A172 (cell line): ENCODE measurements at regions not wholly inside any gene's neighbourhood (a gene's known extent, or its start where the extent isn't known, plus 50 kb on each side); places are given as distances from the start of the nearest gene placed in this dataset.
"Not testable (repeated sequence)": the region's sequence is repeated elsewhere in the genome, so short reads cannot be mapped to it uniquely, and the experiment has no call there.

ENCODE experiments used
- DNase-seq: peaks from one replicate; pipeline ENCODE4 v3.0.0-alpha.2; 2015; ENCODE audit warnings: low spot score

GRCh38 chr12:115898670-115899069 is 378.8 kb downstream of the MED13L start:
- no peak for DNase-seq

GRCh38 chr12:115897729-115898128 is 379.8 kb downstream of the MED13L start:
- no peak for DNase-seq

DNA sequence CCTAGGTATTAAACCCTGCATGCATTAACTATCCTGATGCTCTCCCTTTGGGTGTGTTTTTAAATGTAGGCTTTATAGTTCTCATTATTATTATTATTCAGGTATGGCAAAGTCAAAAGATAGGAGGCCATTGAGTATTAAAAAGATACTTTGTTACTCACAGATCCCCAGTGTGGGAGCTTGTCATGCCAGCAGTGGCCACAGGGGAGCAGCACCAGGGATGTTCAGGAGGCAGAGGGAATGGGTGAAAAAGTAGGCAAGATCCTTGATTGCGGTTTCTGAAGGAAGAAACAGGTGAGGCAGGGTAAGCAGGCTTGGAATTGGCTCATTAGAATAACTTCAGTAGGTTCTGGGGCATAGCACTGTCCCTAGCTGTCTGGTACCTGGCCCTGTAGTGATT is 382.2 kb downstream of the MED13L start:
- no peak for DNase-seq

DNA sequence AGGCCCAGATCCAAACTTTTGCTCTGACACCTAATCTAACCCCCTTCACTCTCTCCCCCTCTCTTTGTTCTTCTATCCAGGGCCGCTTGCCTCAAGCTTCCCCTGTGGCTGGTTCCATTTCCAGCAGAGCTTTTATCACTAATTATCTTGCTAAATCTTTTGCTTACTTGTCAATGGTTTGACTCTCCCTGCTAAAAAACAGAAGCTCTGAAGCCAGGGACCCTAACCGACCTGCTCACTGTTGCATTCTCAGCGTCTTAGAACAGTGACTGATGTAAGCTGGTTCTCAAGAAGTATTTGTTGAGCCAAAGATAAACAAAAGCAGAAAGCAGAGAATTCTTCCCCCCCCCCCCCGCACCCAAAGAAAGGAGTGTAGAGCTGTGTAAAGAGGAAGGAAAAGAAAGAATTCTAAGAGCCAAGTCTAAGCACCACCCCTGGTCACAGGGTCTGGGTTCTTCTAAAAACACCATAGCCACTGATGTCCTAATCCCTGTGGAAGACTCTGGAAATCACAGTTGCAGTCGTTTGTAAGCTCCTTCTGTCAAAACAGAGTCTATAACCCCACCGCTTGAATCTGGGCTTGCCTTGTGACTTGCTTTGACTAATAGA is 385.8 kb downstream of the MED13L start:
- DNase-seq, result no peak

DNA sequence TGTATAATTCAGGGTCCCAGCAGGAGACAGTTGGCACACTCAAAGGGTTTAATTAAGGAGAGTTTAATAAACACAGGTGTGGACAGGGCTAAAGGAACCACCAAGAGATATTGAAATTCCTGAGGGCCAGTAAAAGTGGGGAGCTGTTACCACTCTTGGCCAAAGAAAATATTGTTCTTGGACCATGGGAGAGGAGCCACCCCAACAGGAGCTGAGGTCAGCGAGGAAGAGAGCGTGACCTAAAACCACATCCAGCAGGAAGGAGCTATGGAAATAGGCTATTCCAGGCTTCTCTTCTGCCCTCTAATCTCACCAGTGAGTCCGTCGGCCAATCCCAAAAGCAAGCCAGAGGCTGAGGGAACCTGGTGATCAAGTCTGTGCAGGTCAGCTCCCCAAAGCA is 390.8 kb downstream of the MED13L start:
- DNase-seq, result peak; percentile 13

- DNase-seq, result no peak
Observed at GRCh38 chr12:115885040-115885690, 392.3 kb downstream of the MED13L start.

DNA sequence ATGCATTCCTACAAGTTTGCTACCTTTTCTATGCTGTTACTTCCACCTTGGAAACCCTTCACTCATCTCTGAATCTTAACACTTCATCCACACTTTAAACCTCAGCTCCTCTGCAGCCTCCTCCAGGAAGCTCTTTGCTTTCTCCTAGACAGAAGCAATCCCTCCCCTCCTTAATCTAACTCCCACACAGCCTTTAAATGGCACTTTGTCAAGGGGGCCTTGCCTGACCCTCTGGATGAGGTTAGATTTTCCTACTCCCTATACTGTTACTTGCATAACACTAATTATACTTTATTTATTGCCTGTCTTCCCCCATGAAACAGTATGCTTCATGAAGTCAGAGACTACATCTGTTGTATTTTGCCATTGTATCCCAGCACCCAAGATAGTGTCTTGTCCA is 394.6 kb downstream of the MED13L start:
- no peak for DNase-seq

DNA sequence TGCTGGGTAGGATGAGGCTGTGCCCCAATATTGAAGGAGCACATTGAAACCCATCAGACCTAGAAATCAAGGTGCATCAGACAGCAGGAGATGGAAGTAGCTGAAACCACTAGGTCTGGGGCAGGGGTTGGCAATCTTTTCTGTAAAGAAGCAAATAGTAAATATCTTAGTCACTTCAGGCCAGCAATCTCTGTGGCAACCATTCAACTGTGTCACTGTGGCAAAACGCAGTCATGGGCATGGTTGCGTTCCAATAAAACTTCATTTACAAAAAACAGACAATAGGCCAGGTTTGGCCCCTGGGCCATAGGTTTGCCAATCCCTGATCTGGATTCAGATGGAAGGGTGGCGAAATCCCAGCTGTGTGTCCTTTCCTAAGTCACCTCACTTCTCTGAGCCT is 397.3 kb downstream of the MED13L start:
- DNase-seq, result no peak

GRCh38 chr12:115879354-115879753 is 398.1 kb downstream of the MED13L start:
- DNase-seq, result no peak

- DNase-seq, result no peak
Observed at GRCh38 chr12:115873451-115874082, 403.9 kb downstream of the MED13L start.

GRCh38 chr12:115872919-115873357 is 404.6 kb downstream of the MED13L start:
- no peak for DNase-seq

- no peak for DNase-seq
Observed at GRCh38 chr12:115872212-115872611, 405.3 kb downstream of the MED13L start.

- peak; percentile 13 for DNase-seq
Observed at GRCh38 chr12:115871714-115872113, 405.8 kb downstream of the MED13L start.

- no peak for DNase-seq
Observed at GRCh38 chr12:115870510-115870909, 407.0 kb downstream of the MED13L start.

DNA sequence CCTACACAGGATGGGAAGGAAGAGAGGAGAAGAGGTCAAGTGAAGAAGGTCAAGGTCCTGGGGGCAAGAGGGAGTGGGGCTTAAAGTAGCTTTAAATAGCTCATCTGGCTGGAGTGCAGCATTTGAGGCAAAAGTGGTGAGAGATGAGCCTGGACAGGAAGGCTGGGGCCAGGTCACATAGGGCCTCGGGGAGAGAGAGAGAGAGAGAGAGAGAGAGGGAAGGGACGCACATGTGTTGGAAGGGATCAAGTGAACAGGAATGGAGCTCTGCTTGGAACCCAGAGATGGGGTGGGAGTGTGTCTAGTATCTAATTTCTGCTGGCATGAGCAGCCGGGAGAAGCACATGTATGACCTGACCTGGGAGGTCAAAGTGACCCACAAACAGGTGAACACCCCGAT is 407.5 kb downstream of the MED13L start:
- DNase-seq, result no peak

- DNase-seq, result no peak
Observed at GRCh38 chr12:115869604-115870003, 407.9 kb downstream of the MED13L start.

GRCh38 chr12:115868624-115869023 is 408.9 kb downstream of the MED13L start:
- DNase-seq, result no peak

DNA sequence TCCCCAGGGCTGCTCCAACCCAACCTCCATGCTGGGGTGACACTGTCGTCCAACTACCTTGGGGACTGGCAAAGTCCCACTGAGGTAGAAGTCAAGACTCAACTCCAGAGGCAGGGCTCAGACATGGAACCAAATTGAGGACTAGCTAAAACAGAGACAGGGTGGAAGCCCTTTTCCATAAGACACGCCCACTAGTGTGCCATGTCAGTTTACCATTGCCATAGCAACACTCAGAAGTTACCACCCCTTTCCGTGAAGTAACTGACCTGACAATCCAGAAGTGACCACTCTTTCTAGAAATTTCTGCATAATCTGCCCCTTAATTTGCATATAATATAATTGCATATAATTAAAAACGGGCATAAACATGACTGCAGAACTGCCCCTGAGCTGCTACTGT is 409.6 kb downstream of the MED13L start:
- DNase-seq, result no peak

DNA sequence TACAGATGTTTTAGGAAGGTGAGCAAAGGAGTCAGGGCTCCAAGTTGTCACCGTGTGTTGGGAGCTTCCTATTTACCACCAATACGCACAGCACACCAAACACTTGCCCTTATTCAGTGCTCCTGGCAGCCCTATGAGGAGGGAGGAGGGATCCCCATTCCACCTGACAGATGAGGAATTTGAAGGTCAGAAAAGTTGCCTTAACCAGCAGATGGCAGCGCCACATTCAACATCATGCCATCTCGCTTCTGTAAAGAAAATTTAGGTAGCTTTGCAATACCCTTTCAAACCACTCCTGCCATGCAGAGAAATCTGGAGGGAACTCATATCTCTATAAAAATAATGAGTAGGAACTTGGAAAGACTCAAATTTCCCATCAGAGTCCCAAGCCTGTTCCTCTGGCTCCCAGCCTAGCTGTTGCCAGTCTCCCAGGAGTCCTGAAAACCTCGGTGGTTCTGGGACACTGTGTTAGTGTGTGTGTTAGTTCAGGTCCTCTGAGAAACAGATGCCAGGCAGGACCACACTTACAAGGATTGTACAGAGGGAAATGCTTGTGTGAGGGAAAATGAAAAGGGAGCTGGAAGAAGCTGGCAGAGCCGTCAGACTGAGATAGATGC is 410.5 kb downstream of the MED13L start:
- no peak for DNase-seq

DNA sequence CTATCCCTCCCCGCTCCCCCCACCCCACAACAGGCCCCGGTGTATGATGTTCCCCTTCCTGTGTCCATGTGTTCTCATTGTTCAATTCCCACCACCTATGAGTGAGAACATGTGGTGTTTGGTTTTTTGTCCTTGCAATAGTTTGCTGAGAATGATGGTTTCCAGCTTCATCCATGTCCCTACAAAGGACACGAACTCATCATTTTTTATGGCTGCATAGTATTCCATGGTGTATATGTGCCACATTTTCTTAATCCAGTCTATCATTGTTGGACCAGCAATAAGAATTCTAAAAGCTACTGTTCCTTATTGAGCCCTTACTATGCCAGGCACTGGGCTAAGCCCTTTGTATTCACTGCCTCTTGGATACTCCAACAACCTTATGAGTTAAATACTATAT is 411.2 kb downstream of the MED13L start:
- DNase-seq, result not testable (repeated sequence)

DNA sequence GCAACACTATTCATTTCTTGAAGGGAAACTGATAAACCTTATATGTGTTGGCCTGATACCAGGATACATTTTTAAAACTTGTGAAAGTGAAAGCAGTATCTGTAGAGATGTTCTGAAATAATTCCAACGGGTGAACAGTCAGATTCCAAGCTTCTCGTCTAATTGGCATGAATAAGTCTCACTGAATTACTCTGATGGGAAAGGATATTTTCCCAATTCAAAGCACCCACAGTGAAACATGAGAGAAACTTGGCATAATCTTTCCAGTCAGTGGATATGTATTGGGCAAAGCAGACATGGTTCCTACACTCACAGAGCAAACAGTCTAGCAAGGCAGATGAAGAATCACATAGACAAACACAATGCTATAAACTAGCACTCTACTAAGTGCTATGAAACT is 413.1 kb downstream of the MED13L start:
- DNase-seq, result no peak

- no peak for DNase-seq
Observed at GRCh38 chr12:115860619-115861018, 416.9 kb downstream of the MED13L start.

DNA sequence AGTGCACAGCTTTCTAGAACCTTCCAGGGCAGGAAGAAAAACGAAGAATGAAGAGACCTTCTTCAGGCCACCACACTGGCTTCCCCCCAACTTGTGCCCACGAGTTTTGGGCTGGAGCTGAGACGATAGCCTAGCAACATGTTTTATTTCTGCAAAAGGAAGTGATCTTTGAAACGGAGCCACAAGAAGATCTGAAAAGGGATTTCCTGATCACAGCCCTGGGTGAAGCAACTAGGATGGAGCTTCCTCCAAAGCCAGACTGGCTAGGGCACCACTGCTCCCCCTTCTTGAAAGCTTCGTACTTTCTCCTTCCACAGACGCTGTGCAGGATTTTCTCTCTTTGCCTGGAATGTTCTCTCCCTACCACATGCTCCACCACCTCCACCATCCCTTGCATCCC is 418.3 kb downstream of the MED13L start:
- DNase-seq, result no peak
